ENCODE measurements at regions not wholly inside any gene's neighbourhood (a gene's known extent, or its start where the extent isn't known, plus 50 kb on each side); places are given as distances from the start of the nearest gene placed in this dataset.
A peak's percentile ranks its signal among the peaks of the same experiment; 100 is the strongest.

GRCh38 chr12:127150028-127150427 is 1116.9 kb upstream of the TMEM132C start:
- Histone ChIP-seq H3K27ac (ENCODE audit: low read length) (peak overlapping the region; percentile 59), H3K79me2 (replicated peaks; ENCODE audit: insufficient read depth, low read length) (no peaks in the 10 kb centered on the region), H2AFZ (ENCODE audit: low read depth, low read length) (no peak overlapping the region), H3K27me3 (ENCODE audit: insufficient read depth, low read depth, low read length) (no peaks in the 10 kb centered on the region), H3K9me3 (ENCODE audit: low read length) (no peaks in the 10 kb centered on the region), H3F3A (ENCODE audit: insufficient read depth, low read length, poor library complexity, severe bottlenecking) (peaks cover 5% of the 10 kb centered on the region), H3K9me2 (ENCODE audit: insufficient read depth, low read length) (no peaks in the 10 kb centered on the region), H4K20me1 (ENCODE audit: insufficient read depth) (no peaks in the 10 kb centered on the region), H3K4me2 (ENCODE audit: low read length) (no peak overlapping the region), H3K36me3 (ENCODE audit: insufficient read depth, low read length) (no peaks in the 10 kb centered on the region), H3K9ac (ENCODE audit: low read length) (no peak overlapping the region), H3K4me3 (ENCODE audit: low read length) (no peak overlapping the region)
- TF ChIP-seq RAD21 (conservative IDR thresholded peaks at IDR 0.05) (no peak), MXI1 (conservative IDR thresholded peaks at IDR 0.05; ENCODE audit: poor library complexity, severe bottlenecking) (no peak), EP300 (conservative IDR thresholded peaks at IDR 0.05; ENCODE audit: poor library complexity, severe bottlenecking) (no peak), REST (IDR thresholded peaks at IDR 0.05; ENCODE audit: borderline replicate concordance) (no peak), EZH2 (IDR thresholded peaks at IDR 0.05; ENCODE audit: borderline replicate concordance, insufficient read depth, low read length, poor library complexity, severe bottlenecking) (no peak), SMC3 (conservative IDR thresholded peaks at IDR 0.05; ENCODE audit: poor library complexity) (no peak), TAF1 (IDR thresholded peaks at IDR 0.05; ENCODE audit: low read depth) (no peak), CTCF (IDR thresholded peaks at IDR 0.05; ENCODE audit: poor library complexity, severe bottlenecking) (no peak), POLR2AphosphoS5 (IDR thresholded peaks at IDR 0.05) (no peak)

GRCh38 chr12:127150479-127150878 is 1116.5 kb upstream of the TMEM132C start:
- Histone ChIP-seq H4K20me1 (ENCODE audit: insufficient read depth) (no peaks in the 10 kb centered on the region), H3K9me2 (ENCODE audit: insufficient read depth, low read length) (no peaks in the 10 kb centered on the region), H2AFZ (ENCODE audit: low read depth, low read length) (no peak overlapping the region), H3K27me3 (ENCODE audit: insufficient read depth, low read depth, low read length) (no peaks in the 10 kb centered on the region), H3K36me3 (ENCODE audit: insufficient read depth, low read length) (no peaks in the 10 kb centered on the region), H3K9ac (ENCODE audit: low read length) (no peak overlapping the region), H3K27ac (ENCODE audit: low read length) (peak overlapping the region; percentile 59), H3K9me3 (ENCODE audit: low read length) (no peaks in the 10 kb centered on the region), H3K79me2 (replicated peaks; ENCODE audit: insufficient read depth, low read length) (no peaks in the 10 kb centered on the region), H3K4me2 (ENCODE audit: low read length) (no peak overlapping the region), H3K4me3 (ENCODE audit: low read length) (no peak overlapping the region), H3F3A (ENCODE audit: insufficient read depth, low read length, poor library complexity, severe bottlenecking) (peaks cover 5% of the 10 kb centered on the region)
- TF ChIP-seq RAD21 (conservative IDR thresholded peaks at IDR 0.05) (no peak), TAF1 (IDR thresholded peaks at IDR 0.05; ENCODE audit: low read depth) (no peak), SMC3 (conservative IDR thresholded peaks at IDR 0.05; ENCODE audit: poor library complexity) (peak; percentile 15)

- Histone ChIP-seq H3K79me2 (replicated peaks; ENCODE audit: insufficient read depth, low read length) (no peaks in the 10 kb centered on the region), H3K27me3 (ENCODE audit: insufficient read depth, low read depth, low read length) (no peaks in the 10 kb centered on the region), H3K9ac (ENCODE audit: low read length) (no peak overlapping the region), H3K4me3 (ENCODE audit: low read length) (no peak overlapping the region), H3K9me3 (ENCODE audit: low read length) (no peaks in the 10 kb centered on the region), H3K4me2 (ENCODE audit: low read length) (no peak overlapping the region), H4K20me1 (ENCODE audit: insufficient read depth) (no peaks in the 10 kb centered on the region), H3K36me3 (ENCODE audit: insufficient read depth, low read length) (no peaks in the 10 kb centered on the region), H3K27ac (ENCODE audit: low read length) (no peak overlapping the region), H3K9me2 (ENCODE audit: insufficient read depth, low read length) (no peaks in the 10 kb centered on the region), H3F3A (ENCODE audit: insufficient read depth, low read length, poor library complexity, severe bottlenecking) (peaks cover 5% of the 10 kb centered on the region), H2AFZ (ENCODE audit: low read depth, low read length) (no peak overlapping the region)
- TF ChIP-seq MXI1 (conservative IDR thresholded peaks at IDR 0.05; ENCODE audit: poor library complexity, severe bottlenecking) (no peak), SMC3 (conservative IDR thresholded peaks at IDR 0.05; ENCODE audit: poor library complexity) (no peak), POLR2AphosphoS5 (IDR thresholded peaks at IDR 0.05) (no peak), REST (IDR thresholded peaks at IDR 0.05; ENCODE audit: borderline replicate concordance) (no peak), TAF1 (IDR thresholded peaks at IDR 0.05; ENCODE audit: low read depth) (no peak), EP300 (conservative IDR thresholded peaks at IDR 0.05; ENCODE audit: poor library complexity, severe bottlenecking) (no peak), EZH2 (IDR thresholded peaks at IDR 0.05; ENCODE audit: borderline replicate concordance, insufficient read depth, low read length, poor library complexity, severe bottlenecking) (no peak), RAD21 (conservative IDR thresholded peaks at IDR 0.05) (no peak), CTCF (IDR thresholded peaks at IDR 0.05; ENCODE audit: poor library complexity, severe bottlenecking) (no peak)
Observed at GRCh38 chr12:127150956-127151355, 1116.0 kb upstream of the TMEM132C start.
